ENCODE measurements at regions not wholly inside any gene's neighbourhood (a gene's known extent, or its start where the extent isn't known, plus 50 kb on each side); places are given as distances from the start of the nearest gene placed in this dataset.
"Not testable (repeated sequence)": the region's sequence is repeated elsewhere in the genome, so short reads cannot be mapped to it uniquely, and the experiment has no call there.

DNA sequence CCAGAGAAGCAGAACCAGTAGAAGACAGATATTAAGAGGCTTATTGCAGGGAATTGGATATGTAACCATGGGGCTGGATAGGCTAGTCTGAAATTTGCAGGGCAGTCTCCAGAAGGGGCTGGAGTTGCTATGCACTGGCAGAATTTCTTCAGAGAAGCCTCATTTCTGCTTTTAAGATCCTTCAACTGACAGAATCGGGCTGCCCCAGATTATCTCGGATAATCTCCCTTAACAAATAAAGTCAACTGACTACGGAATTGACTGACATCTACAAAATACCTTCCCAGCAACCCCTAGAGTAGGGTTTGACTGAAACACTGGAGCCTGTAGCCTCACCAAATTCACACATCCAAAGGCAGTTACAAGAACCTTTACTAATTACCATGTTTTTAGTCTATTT, 136.4 kb downstream of the SOCS6 start:
- DNase-seq (ENCODE audit: low read depth, low spot score) = no peak

DNA sequence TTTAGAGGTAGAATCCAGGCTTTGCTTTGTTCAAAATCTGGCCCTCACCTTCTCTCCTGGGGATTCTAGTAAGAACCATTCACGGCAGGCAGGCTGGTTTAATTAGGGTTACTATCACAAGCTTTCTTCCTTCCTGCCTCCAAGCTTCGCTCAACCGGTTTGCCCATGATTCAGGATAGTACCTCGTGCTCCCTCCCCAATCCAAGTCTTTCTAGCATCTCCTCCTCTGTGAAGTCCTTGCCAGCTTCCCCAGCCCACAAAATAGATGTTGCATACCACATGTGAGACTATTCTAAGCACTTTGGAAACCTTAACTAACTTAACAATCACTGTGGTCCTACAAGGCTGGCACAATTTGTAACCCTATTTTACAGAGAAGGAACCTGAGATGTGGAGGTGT, 135.1 kb downstream of the SOCS6 start:
- DNase-seq (ENCODE audit: low read depth, low spot score) = peak; percentile 44

DNA sequence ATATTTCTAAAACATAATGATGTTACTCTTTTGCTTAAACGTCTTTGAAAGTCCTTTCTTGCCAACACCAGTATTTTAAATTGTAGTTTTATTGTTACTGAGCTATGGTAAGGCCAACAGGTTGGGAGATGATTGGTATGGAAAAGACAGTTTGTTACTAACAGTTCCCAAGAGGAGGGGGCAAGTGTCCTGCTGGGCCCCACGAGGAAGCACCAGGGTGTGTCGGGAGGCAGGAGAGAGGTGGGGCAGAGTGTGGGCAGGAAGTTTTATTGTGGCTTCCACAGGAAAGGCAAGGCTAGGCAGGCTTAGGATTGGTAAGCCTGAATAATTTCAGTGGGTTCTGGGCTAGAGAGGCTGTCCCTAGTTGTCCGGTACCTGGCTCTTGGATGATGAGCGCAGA, 134.3 kb downstream of the SOCS6 start:
- no peak for DNase-seq (ENCODE audit: low read depth, low spot score)

DNA sequence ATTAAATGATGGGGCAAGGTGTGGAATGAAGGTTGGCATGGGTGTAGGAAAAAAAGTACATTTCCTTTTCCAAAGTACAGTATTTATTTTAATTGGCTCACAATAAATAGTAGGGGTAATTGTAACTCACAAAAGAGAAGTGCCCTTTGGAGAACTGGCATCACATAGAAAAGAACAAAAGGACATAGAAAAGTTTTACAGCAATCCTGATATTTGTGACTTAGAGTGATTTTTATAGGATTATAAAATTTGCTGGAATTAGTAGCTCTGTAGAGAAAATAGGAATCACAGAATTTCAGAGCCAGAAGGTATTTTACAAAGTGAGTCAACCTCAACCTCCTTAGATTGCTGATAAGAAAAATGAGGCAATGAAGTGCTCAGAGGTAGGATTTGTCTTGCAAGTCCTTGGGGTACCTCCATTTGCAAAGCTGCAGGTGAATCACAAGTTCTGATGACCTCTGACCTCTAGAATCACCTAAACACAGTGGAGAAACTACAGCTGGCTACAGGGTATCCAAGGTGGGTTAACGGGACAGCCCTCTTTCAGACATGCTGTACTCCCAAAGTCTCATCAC, 133.6 kb downstream of the SOCS6 start:
- no peak for DNase-seq (ENCODE audit: low read depth, low spot score)

DNA sequence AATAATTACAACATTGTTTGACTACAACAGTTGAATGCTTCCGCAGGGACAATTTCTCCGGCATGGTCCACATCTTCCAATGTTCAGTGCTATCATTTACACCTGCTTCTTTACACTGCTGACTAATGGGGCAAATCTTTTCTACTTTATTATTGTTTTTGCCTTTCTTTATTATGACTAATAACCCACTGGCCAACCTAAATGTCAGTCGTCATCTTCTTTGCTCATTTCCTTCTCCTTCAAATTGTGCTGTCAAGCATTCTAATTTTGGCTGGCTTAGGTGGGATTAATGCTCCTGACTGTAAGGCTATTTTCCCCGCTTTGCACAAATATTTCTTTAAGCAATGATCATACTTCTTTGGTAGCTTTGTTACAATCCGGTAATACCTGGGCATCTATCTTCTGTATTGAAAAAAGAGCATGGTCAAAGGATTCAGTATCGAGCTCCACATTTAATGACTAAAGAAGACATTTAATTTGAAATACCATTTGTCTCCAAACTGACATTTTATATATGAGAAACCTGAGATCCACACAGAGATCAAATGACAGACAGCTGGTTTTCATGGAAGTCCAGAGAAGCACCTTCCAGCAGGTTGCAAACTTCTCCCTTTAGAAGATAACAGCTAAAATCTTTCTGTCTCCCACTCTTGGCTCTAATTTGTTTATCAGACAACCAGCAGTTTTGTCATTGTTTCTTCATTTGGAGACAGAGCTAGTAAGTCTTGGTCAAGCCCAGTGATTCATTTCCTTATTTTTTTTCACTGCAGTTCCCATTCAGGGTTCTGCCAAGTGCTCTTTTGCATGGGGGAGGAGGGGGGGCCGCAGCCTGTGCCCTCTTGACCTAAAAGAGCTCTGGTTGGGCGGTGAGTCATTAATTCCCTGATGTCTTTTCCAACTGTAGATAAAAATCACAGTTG, 132.9 kb downstream of the SOCS6 start:
- DNase-seq (ENCODE audit: low read depth, low spot score) = peak; percentile 54

DNA sequence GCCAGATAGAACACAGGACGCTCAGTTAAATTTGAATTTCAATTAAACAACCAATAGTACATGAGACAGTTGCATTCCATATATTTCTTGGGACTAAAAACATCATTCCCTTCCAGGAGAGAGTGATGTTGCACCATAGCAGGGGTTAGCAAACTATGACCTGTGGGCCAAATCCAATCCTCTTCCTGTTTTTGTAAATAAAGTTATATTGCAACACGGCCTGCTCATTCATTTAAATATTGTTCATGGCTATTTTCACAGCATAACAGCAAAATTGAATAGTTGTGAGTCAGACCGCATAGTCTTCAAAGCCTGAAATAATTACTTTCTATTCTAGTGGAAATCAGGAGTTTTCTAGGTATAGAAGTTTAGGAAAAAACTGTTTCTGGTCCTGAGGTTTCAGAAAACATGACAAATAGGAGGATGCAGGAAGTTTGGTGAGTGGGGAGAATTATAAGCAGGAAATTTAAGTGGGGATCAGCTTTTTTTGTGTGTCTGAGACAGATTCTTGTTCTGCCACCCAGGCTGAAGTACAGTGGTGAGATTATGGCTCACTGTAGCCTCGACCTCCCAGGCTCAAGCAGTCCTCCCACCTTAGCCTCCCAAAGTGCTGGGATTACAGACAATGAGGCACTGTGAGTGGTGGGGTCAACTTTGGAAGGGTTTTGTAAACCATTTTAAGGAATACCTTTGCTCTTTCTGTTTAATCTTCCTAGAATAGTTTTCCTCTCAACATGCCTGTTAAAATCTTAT, 131.5 kb downstream of the SOCS6 start:
- no peak for DNase-seq (ENCODE audit: low read depth, low spot score)

DNA sequence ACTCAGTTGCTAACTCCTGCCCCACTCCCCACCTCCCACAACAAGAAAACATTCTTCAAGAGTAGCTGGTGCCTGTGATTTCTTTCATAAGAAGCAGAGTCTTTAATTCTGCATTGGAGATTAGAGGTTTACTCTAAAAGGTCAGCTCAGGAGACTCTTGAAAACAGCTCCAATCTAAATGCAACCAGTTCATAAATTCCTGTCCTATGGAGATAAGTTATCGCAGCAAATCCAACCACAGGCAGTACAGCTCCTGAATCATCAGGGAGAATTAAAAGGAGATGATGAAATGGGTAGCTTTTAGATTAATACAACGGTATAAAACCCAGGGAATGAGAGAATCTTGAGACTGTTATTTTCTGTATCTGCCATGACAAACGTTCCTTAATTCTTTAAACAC, 130.7 kb downstream of the SOCS6 start:
- DNase-seq (ENCODE audit: low read depth, low spot score) = no peak

DNA sequence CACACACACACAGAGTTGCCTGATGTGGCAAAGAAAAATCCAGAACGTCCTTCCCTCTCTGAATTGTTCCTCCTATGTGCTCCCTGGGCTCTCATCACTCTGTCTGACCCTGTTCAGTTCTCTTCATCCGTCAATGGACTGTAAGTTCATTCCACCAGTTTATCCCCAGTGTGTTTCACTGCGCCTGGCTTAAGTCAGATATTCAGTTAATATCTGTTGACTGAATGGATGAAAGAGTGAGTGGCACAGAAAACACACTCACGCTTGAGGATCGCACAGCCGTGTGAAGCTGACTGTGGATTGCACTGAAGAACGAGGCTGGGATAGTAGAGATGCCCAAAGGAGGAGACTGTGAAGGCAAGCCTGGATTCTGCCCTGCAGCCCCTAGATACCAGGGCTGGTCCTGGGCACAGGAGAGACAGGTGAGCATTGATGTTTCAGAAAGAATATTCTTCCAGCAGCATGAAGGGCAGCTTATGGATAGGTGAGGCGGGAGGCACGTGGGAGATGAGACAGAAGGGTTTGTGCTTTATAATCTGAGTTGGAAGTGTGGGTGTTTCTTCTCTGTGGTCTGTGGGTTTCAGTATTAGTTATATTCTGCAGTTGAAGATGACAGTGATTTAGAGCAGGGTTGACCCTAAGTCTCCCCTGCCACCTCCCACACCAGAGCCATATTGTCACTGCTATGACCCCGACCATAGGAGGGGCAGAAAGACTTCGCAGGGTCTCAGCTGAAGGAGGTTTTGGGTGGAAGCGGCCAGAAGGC, 129.9 kb downstream of the SOCS6 start:
- DNase-seq (ENCODE audit: low read depth, low spot score) = no peak

DNA sequence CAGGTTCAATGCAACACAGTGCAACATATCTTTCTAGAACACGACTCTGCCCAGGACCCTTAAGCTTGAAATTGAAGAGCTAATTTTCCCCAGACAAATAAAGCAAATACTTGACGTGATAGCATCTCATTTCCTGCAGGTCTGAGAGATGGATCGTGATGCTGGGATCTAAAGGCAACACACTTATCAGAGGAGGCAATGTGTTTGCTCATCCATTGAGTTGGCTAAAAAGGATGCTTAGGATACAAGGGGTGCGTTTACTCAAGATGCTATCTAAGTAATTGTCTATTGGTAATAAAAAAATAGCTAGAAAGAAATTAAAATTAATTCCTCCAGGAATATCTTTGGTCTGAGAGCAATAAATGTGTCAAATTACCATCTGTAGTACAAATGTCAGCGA, 129.0 kb downstream of the SOCS6 start:
- DNase-seq (ENCODE audit: low read depth, low spot score) = no peak

DNA sequence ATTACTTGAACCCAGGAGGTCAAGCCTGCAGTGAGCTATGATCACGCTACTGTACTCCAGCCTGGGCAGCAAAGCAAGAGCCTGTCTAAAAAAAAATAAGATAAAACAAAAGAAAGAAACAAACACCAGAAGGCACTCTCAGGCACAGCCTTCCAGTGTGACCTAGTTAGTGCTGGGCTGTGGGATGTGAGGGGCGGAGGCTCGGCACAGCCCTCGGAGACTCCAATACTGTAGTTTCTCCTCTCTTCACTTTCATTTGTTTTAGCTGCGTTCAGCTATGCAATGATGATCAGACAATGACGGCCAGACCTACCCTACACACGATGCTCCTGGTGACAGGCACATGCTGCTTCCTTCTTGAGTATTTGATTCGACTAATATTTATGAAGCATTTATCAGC, 127.7 kb downstream of the SOCS6 start:
- DNase-seq (ENCODE audit: low read depth, low spot score) = no peak

DNA sequence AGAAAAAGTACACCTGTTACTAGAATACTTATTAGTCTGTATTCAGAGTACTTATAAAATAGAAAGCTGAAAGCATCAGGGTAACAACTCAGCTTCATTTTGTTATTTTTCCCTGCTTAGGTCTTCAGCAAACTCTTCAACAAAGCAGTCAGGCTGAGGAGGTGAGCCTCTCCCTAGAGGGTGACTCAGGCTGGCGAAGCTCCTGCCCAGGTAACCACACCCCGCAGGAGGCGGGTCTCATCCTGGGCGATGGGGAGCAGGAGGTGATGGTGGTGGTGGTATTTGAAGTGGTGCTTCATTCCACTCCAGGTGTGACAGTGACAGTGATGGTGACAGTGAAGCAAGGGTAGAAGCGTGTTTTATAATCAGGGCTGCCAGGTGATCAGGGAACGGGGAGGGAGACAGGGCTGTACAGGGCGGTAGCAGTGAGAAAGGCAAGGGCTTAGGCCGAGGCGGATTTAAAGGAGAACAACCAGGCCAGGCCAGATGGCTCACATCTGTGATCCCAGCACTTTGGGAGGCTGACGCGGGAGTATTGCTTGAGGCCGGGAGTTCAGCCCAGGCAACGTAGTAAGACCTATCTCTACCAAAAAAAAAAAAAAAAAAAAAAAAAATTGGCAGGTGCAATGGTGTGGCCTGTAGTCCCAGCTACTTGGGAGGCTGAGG, 127.1 kb downstream of the SOCS6 start:
- no peak for DNase-seq (ENCODE audit: low read depth, low spot score)

DNA sequence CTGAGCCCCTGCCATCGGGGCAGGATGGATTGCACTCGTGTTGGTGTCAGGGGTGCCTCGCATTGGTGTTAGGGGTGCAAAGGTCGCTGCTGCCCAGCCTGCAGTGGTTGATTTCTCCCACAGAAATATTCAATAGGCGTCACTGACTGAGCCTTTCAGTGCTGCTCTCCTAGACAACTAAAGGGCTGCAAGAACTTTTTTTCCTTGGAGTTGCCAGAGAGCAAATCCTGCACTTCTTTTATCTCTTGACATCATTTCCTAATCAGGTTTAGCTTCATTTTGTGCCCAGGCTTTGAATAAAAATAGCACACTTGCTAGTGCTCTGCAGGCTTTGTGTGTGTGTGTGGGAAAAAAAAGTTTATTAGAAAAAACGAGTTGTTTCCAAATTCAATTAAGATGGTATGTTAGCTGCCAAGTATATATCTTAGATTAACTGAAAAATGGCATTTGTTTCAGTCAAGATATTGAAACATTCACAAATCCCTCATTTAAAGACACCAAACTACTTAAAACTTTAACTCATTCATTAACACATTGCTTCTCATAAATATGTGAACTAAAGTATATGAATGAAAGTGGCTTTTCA, 125.6 kb downstream of the SOCS6 start:
- no peak for DNase-seq (ENCODE audit: low read depth, low spot score)

DNA sequence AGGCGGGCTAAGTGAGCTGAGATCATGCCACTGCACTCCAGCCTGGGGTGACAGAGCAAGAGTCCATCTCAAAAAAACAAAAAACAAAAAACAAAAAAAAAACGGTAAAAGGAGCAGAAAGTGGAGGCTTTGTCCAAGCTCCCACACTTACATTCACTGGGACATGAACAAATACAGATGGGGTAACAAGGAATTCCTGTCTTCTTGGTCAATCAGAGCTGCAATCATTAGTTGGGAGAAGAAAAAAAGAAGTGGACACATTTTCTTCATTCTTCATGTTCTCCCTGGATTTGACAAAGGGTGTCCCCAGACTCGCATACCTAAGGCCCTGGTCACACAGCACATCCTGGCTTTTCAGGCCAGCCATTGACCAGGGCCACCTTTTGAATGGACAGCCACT, 124.6 kb downstream of the SOCS6 start:
- no peak for DNase-seq (ENCODE audit: low read depth, low spot score)

DNA sequence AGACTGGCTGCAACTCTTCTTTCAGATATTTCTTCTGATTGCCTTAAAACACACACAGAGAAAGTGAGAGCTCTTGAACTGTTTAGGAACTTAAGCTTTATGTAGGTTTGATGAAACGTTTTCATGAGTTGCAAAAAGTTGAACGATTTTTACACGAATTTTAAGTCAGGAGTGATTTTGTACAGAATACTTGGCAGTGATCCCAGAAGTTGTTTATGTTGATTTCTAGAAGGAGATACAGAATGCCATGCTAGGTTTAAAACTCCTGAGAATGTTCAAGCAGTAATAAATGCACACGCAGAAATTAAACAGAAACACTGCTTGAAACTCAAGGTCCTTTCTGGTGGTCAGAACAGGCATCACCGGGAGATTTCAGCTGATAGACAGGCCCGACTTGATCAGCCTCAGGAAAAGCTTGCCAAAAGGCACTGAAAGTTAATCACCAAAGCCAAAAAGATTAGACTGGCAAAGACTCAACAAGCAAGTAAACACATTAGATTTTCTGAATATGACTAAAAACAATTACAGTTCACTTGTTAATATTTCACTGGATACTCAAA, 123.1 kb downstream of the SOCS6 start:
- no peak for DNase-seq (ENCODE audit: low read depth, low spot score)

DNA sequence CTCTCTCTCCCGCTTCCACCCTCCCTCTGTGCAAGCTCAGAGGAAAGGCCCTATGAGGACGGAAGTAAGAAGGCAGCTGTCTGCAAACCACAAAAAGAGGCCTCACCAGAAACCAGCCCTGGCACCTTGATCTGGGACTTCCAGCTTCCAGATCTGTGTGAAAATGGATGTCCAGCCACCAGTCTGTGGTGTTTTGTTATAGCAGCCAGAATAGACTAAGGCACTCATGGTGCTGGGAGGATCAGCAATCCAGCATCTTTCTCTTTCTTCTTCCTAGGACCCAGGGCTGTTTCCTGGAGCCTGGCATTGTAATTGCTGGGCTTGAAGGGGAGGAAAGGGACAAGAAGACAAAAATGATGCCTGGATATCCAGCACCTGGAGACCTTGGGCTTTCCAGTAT, 122.5 kb downstream of the SOCS6 start:
- DNase-seq (ENCODE audit: low read depth, low spot score) = no peak

DNA sequence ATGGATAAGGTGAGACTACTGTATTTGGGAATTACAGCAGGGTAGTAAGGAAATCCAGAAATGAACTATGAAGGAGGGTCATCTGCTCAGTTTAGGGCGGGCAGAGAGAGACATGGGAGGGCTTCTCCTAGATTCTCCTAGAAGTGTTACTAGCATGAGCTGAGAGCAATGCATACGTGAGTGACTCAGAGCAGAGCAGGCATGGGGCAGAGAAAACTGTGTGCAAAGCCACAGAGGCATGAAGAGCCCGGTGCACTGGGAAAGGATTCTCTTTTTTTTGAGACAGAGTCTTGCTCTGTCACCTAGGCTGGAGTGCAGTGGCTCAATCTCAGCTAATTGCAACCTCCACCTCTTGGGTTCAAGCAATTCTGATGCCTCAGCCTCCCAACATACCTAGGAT, 116.2 kb downstream of the SOCS6 start:
- no peak for DNase-seq (ENCODE audit: low read depth, low spot score)

DNA sequence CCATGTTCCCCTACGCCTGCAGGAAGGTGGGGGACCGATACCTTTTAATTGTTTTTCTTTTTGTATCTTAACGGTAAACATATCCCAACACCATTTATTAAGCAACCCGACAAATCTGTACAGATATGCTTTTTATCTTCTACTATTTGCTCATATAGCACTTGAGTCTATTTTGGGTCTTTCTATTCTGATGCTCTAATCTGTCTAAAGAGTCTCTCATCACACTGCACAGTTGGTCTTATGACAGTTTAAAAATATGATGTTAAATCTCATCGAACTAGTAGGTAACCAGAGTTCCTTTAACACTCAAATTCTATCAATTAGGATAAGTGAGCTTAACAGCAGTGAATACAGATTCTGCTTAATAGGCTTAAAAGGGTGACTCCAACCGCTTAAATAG, 111.6 kb downstream of the SOCS6 start:
- no peak for DNase-seq (ENCODE audit: low read depth, low spot score)

DNA sequence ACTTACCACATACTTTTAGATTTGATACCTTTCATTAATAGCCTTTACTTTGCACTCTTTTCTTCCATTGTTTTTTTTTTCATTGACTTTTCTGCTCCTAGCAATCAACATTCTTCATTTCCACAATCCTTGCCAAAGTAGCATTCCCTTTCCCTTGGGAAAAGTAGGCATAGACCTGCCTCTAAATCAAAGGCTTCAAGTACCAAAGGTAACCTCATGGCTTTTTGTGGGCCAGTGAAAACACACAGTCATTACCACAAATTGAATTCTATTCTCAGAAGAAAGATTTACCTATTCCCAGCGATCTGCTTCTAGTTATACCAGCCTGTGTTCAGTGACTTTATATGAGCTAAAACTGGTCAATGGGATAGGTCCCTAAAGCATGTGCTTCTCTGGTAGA, 109.2 kb downstream of the SOCS6 start:
- no peak for DNase-seq (ENCODE audit: low read depth, low spot score)

DNA sequence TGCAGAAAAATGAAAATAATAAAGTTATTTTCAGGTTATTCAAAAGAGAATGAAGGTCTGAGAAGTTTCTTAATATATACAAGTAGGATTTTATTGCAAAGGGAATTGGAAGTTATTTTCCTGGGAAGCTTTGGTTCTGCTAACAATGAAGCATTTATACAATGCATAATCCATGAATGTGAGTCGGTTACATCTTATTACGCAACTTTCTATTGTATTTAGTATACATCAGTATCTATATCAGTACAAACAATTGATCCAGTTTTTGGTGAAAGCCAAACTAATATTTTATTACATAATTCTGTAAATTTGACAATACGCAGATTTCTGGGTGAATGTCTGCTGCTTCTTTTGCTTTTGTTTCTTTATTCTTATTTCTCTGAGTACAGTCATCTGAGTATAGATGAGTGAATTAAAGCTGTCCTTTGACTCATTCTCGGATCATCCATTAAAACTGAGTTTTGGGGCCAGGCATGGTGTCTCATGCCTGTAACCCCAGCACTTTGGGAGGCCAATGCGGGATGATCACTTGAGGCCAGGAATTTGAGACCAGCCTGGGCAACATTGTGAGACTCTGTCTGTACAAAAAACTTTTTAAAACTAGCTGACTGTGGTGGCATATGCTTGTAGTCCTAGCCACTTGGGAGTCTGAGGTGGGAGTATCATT, 108.5 kb downstream of the SOCS6 start:
- no peak for DNase-seq (ENCODE audit: low read depth, low spot score)

DNA sequence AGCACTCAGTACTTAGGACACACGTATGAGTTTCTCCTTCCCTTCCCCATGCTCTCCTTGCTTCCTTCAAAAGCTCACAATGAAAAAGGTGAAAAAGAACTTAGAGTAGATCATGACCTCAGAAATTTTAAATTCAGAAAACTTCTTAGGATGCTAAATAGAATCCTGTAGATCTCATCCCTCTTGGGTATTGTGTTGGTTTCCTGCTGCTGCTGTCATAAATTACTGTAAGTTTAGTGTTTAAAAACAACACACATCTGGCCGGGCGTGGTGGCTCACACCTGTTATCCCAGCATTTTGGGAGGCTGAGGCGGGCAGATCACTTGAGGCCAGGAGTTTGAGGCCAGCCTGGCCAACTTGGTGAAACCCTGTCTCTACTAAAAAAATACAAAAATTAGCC, 106.9 kb downstream of the SOCS6 start:
- not testable (repeated sequence) for DNase-seq (ENCODE audit: low read depth, low spot score)

Measured in ELF-1 (cell line).